ENCODE measurements at regions not wholly inside any gene's neighbourhood (a gene's known extent, or its start where the extent isn't known, plus 50 kb on each side); places are given as distances from the start of the nearest gene placed in this dataset.

GRCh38 chr1:234938924-234939323, 189.7 kb downstream of the TOMM20 start:
- TF ChIP-seq POLR2AphosphoS5 (IDR thresholded peaks at IDR 0.05; ENCODE audit: low read depth, low read length) = no peak
- no peak for TF ChIP-seq TAF1 (IDR thresholded peaks at IDR 0.05; ENCODE audit: borderline replicate concordance, low read depth, low read length)
